A673 (cell line): ENCODE measurements at regions not wholly inside any gene's neighbourhood (a gene's known extent, or its start where the extent isn't known, plus 50 kb on each side); places are given as distances from the start of the nearest gene placed in this dataset.

ENCODE experiments used
- BruUV-seq: library from RNA; stranded (reverse); fragments of 400-500 nt; replicated peaks from 2 replicates; lab custom pipeline; 2021; lab: Mats Ljungman, UMichigan
- CTCF ChIA-PET: fragments of 300-600 bp; sonication (Branson Sonifier 250); formaldehyde crosslinking; loops from one replicate; lab custom pipeline; 2022; ENCODE audit warnings: antibody characterized with exemption; lab: Charles Lee
- POLR2A ChIA-PET: fragments of 300-600 bp; sonication (Branson Sonifier 250); formaldehyde crosslinking; loops from one replicate; lab custom pipeline; 2022; ENCODE audit warnings: antibody characterized with exemption; ENCODE audit not compliant: low non-redundant PET; lab: Charles Lee
- DNase-seq: peaks from one replicate; pipeline ENCODE4 v3.0.0-alpha.2; 2015; ENCODE audit warnings: low spot score
- H3K27ac ChIP-seq: fragments of 200-600 bp; sonication (generic); 2 replicates; pipeline ENCODE4 v1.5.1; 2016; ENCODE audit warnings: mixed run types, low read depth, mild to moderate bottlenecking, mixed read lengths, antibody characterized with exemption, low read length; ENCODE audit not compliant: poor library complexity, severe bottlenecking
- H3K27me3 ChIP-seq: fragments of 200-600 bp; sonication (generic); replicated peaks from 2 replicates; pipeline ENCODE4 v1.6.1; 2017; ENCODE audit warnings: mixed run types, low read depth, mild to moderate bottlenecking, mixed read lengths, antibody characterized with exemption, low read length; ENCODE audit not compliant: insufficient read depth, poor library complexity
- H3K36me3 ChIP-seq: fragments of 200-600 bp; sonication (generic); 2 replicates; pipeline ENCODE4 v1.6.1; 2016; ENCODE audit warnings: mixed run types, mild to moderate bottlenecking, mixed read lengths, antibody characterized with exemption, low read length; ENCODE audit not compliant: insufficient read depth, poor library complexity, severe bottlenecking
- H3K4me1 ChIP-seq: fragments of 200-600 bp; sonication (generic); 2 replicates; pipeline ENCODE4 v1.6.1; 2017; ENCODE audit warnings: mixed run types, mild to moderate bottlenecking, mixed read lengths, antibody characterized with exemption, low read length; ENCODE audit not compliant: insufficient read depth, poor library complexity, severe bottlenecking
- H3K4me3 ChIP-seq: fragments of 200-600 bp; sonication (generic); 2 replicates; pipeline ENCODE4 v1.5.1; 2016; ENCODE audit warnings: low read depth, mixed run types, mild to moderate bottlenecking, mixed read lengths, low read length; ENCODE audit not compliant: poor library complexity, severe bottlenecking
- H3K9me3 ChIP-seq: fragments of 200-600 bp; sonication (generic); 2 replicates; pipeline ENCODE4 v1.6.1; 2016; ENCODE audit warnings: mixed run types, low read depth, mild to moderate bottlenecking, mixed read lengths, antibody characterized with exemption, low read length; ENCODE audit not compliant: poor library complexity, severe bottlenecking
- CTCF ChIP-seq: fragments of 300-800, 200-600 bp; sonication (generic); conservative IDR thresholded peaks from 2 replicates; pipeline ENCODE4 v1.5.1; 2017; ENCODE audit warnings: low read depth, mild to moderate bottlenecking, antibody characterized with exemption, low read length, moderate library complexity, mixed read lengths
- EZH2 ChIP-seq: fragments of 200-600 bp; sonication (generic); IDR thresholded peaks from 2 replicates; pipeline ENCODE4 v1.6.1; 2017; ENCODE audit warnings: borderline replicate concordance, low read depth, mild to moderate bottlenecking, mixed read lengths, antibody characterized with exemption, low read length; ENCODE audit not compliant: poor library complexity, severe bottlenecking
- intact Hi-C: fragments of 100-400 bp; cut with micrococcal nuclease; formaldehyde crosslinking; loops from one replicate; pipeline ENCODE4 v1.10.0; 2022; ENCODE audit not compliant: unreplicated experiment

DNA sequence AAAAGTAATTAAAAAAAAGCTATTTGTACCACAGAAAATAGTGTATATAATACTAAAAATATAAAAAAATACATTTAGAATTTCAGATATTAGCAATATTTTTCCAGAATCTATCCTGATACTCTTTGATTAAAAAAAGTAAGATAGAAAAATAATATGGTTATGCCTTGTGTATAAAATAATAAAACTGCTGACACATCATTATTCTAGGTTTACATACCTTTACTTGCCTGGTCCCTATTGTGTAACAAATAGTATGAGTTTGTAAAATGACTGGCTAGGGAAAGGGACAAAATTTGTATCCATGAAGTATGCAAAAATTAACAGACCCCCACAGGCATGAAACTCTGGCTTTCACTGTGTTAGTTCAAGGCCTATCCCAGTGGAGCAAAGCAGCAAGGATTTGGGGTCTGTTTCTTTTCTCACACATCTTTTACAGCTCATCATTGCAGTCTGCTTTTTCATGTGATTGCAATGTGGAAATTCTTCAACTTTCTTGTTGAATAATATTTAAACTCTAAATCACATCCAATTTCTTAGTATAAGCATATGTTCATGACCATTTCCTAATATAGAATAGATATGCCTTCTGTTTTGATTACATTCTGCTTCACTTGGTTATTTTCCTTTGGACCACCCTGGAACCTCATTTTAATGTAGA lies 136.7 kb upstream of the PCDH18 start:
- POLR2A ChIA-PET: no interaction called here
- intact Hi-C loops: no loop called here

DNA sequence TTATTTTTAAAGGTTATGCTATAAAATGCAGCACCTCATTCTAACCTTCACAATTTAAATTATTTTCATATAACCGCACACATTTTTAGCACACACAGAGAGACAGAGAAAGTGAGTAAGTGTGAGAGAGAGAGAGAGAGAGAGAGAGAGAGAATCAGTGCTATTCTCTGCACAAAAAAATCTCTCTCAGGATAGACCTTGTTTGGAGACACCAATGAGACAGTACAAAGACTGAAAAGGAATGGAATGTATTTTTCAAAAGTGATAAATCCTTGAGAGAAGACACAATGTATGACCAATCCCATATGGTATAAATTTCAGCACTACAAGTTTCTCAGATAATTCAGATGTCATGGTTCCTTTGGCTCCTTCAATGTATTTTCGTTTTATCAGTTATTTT lies 132.1 kb upstream of the PCDH18 start:
- peak; percentile 67 for DNase-seq
- H3K9me3 ChIP-seq: peaks cover 10% of the 10 kb centered on the region
- CTCF ChIA-PET: no interaction called here
- no peaks in the 10 kb centered on the region for H3K27me3 ChIP-seq
- H3K4me3 ChIP-seq: no peak overlapping the region
- no peaks in the 10 kb centered on the region for H3K36me3 ChIP-seq
- POLR2A ChIA-PET: no interaction called here
- TF ChIP-seq EZH2: no peak
- no peak for TF ChIP-seq CTCF
- intact Hi-C loops: loop anchor here (5.0 kb wide), 1 partner anchor 132 kb away; the partner anchor contains the start of gene PCDH18
- H3K4me1 ChIP-seq: peaks cover 30% of the 10 kb centered on the region
- peak overlapping the region; percentile 91 for H3K27ac ChIP-seq
- BruUV-seq: no TSS peak

More for the DNA sequence above, 136.7 kb upstream of the PCDH18 start:
- TF ChIP-seq CTCF: no peak
- no peak for TF ChIP-seq EZH2
- Histone ChIP-seq H3K27me3 (no peaks in the 10 kb centered on the region), H3K27ac (no peak overlapping the region), H3K4me1 (peaks cover 9% of the 10 kb centered on the region), H3K36me3 (no peaks in the 10 kb centered on the region), H3K4me3 (no peak overlapping the region), H3K9me3 (no peaks in the 10 kb centered on the region)
- DNase-seq: no peak
- CTCF ChIA-PET: no interaction called here
- BruUV-seq: no TSS peak

DNA sequence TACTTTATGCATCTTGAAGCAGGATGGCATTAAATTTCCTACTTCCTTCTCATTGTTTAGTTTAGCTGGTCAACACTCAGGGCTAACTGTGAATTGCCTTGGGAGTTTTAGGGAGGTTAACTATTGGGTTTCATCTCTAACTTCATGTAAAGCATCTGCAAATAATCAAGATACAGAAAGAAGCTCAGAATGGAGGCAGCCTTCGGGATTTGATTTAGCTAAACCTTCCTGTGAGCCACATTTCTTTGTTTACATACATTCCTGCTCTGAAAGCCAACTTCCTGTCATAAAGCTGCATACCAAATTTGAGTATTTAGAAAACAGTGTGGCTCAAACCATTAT lies 131.7 kb upstream of the PCDH18 start:
- no peaks in the 10 kb centered on the region for H3K27me3 ChIP-seq
- CTCF ChIA-PET: no interaction called here

More for the DNA sequence above, 131.7 kb upstream of the PCDH18 start:
- Histone ChIP-seq H3K27ac (peak overlapping the region; percentile 91), H3K9me3 (peaks cover 10% of the 10 kb centered on the region), H3K4me3 (no peak overlapping the region), H3K4me1 (peaks cover 30% of the 10 kb centered on the region), H3K36me3 (no peaks in the 10 kb centered on the region)
- intact Hi-C loops: loop anchor here (5.0 kb wide), 1 partner anchor 132 kb away; the partner anchor contains the start of gene PCDH18
- POLR2A ChIA-PET: interaction anchor here (0.6 to 1.2 kb wide), 2 partner anchors 107 to 436 kb away, joined by 3 to 9 read pairs; no protein-coding TSS in a partner anchor
- peak; percentile 94 for DNase-seq
- BruUV-seq: no TSS peak
- no peak for TF ChIP-seq EZH2
- no peak for TF ChIP-seq CTCF
